OCI-LY1 (cell line): ENCODE measurements at regions not wholly inside any gene's neighbourhood (a gene's known extent, or its start where the extent isn't known, plus 50 kb on each side); places are given as distances from the start of the nearest gene placed in this dataset.

ENCODE experiments used
- CTCF ChIP-seq: fragments of 200-600 bp; sonication (generic), shearing (Covaris generic); IDR thresholded peaks from 2 replicates; pipeline ENCODE4 v1.5.1; 2017; ENCODE audit warnings: mild to moderate bottlenecking, antibody characterized with exemption, low read length, moderate library complexity, mixed read lengths
- EZH2 ChIP-seq: fragments of 200-600 bp; sonication (generic), shearing (Covaris generic); IDR thresholded peaks from 2 replicates; pipeline ENCODE4 v1.8.0; 2017; ENCODE audit warnings: borderline replicate concordance, mixed run types, mild to moderate bottlenecking, antibody characterized with exemption, low read length, moderate library complexity, mixed read lengths

- TF ChIP-seq CTCF (no peak), EZH2 (no peak)
Observed at GRCh38 chr11:62024936-62025486, 57.6 kb upstream of the FTH1 start.
